ENCODE measurements at regions not wholly inside any gene's neighbourhood (a gene's known extent, or its start where the extent isn't known, plus 50 kb on each side); places are given as distances from the start of the nearest gene placed in this dataset.

DNA sequence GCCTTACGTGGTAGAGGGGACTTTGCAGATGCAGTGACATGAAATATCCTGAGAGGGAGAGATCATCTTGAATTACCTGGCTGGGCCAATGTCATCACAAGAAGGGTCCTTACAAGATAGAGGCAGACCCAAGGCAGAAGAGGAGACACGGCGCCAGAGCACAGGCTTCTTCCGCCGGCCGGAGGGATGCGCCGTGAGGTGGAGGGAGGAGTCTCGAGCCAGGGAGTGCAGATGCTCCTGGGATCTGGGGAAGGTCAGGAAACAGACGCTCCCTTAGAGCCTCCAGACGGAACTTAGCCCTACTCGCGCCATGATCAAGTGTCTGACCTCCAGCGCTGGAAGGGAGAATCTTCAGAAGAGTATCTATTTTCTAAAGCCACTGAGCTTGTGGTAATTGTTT, 304.8 kb downstream of the GLRX3 start:
- H3K18ac ChIP-seq (ENCODE audit: insufficient read length, low read depth, low read length): no peak overlapping the region
- H3K14ac ChIP-seq (ENCODE audit: insufficient read depth, low read length): no peak overlapping the region
- no peaks in the 10 kb centered on the region for H3K36me3 Mint-ChIP-seq (ENCODE audit: insufficient read depth in 1 of 3, low read depth in 3 of 3)
- H3K56ac ChIP-seq (ENCODE audit: insufficient read length, low read depth, low read length): no peak overlapping the region
- no peak overlapping the region for H3T11ph ChIP-seq (ENCODE audit: low read length)
- H2AK5ac ChIP-seq (ENCODE audit: insufficient read length, low read length): no peak overlapping the region
- no peaks in the 10 kb centered on the region for H3K27me3 ChIP-seq (ENCODE audit: insufficient read depth, low read length)
- peaks cover 21% of the 10 kb centered on the region for H3K27me3 Mint-ChIP-seq (ENCODE audit: low read depth)
- H3K9me3 Mint-ChIP-seq: peaks cover 0 to 2% of the 10 kb centered on the region in 2 experiments; a peak in 1 of 5 replicates
- no peak overlapping the region for H4K5ac ChIP-seq (ENCODE audit: insufficient read length, low read depth, low read length)
- no peaks in the 10 kb centered on the region for H4K20me1 ChIP-seq (ENCODE audit: control insufficient read depth, insufficient read depth, insufficient read length)
- H3K9me3 ChIP-seq (ENCODE audit: control insufficient read depth, low read depth, low read length): no peaks in the 10 kb centered on the region
- H3K4me3 Mint-ChIP-seq: no peak overlapping the region
- WGBS (ENCODE audit: extremely low coverage, insufficient read length, low lambda C conversion rate): no CpG with 5 or more reads among the region's 14 CpGs
- no peak overlapping the region for H2BK15ac ChIP-seq (ENCODE audit: low read depth, low read length)
- no peak overlapping the region for H3K23ac ChIP-seq (ENCODE audit: insufficient read length, low read depth, low read length)
- H3K23me2 ChIP-seq (ENCODE audit: insufficient read length, low read depth, low read length, poor library complexity, severe bottlenecking): no peaks in the 10 kb centered on the region
- no peaks in the 10 kb centered on the region for H3K79me2 ChIP-seq (ENCODE audit: insufficient read depth, low read length)
- no peak overlapping the region for H2BK5ac ChIP-seq (ENCODE audit: insufficient read length, low read length)
- no peaks in the 10 kb centered on the region for H3K79me1 ChIP-seq (ENCODE audit: insufficient read depth, low read depth, low read length, poor library complexity, severe bottlenecking)
- no peak overlapping the region for H3K4me2 ChIP-seq (ENCODE audit: insufficient read depth, insufficient read length, low read length)
- TF ChIP-seq, protein P1, sequence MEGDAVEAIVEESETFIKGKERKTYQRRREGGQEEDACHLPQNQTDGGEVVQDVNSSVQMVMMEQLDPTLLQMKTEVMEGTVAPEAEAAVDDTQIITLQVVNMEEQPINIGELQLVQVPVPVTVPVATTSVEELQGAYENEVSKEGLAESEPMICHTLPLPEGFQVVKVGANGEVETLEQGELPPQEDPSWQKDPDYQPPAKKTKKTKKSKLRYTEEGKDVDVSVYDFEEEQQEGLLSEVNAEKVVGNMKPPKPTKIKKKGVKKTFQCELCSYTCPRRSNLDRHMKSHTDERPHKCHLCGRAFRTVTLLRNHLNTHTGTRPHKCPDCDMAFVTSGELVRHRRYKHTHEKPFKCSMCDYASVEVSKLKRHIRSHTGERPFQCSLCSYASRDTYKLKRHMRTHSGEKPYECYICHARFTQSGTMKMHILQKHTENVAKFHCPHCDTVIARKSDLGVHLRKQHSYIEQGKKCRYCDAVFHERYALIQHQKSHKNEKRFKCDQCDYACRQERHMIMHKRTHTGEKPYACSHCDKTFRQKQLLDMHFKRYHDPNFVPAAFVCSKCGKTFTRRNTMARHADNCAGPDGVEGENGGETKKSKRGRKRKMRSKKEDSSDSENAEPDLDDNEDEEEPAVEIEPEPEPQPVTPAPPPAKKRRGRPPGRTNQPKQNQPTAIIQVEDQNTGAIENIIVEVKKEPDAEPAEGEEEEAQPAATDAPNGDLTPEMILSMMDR (conservative IDR thresholded peaks at IDR 0.05): no peak
- no peak overlapping the region for H4K91ac ChIP-seq (ENCODE audit: insufficient read length, low read depth, low read length)
- no peak overlapping the region for H2BK20ac ChIP-seq (ENCODE audit: low read depth, low read length, poor library complexity, severe bottlenecking)
- no peaks in the 10 kb centered on the region for H3K4me1 ChIP-seq (ENCODE audit: insufficient read depth, low read length)
- DNase-seq: peak; percentile 26
- no peak overlapping the region for H4K8ac ChIP-seq (replicated peaks; ENCODE audit: insufficient read length, low read depth, low read length)
- no peak overlapping the region for H2AFZ ChIP-seq (ENCODE audit: low read length)
- H2BK12ac ChIP-seq (ENCODE audit: insufficient read length, low read depth, low read length): no peak overlapping the region
- H3K9ac ChIP-seq (ENCODE audit: extremely low read depth, insufficient read length, low read length): no peak overlapping the region
- H2BK120ac ChIP-seq (ENCODE audit: low read depth, low read length, poor library complexity, severe bottlenecking): no peak overlapping the region
- peaks cover 0 to 9% of the 10 kb centered on the region in 2 experiments; a peak in 1 of 4 replicates for H3K4me1 Mint-ChIP-seq
- H3K27ac Mint-ChIP-seq: no peak overlapping the region
- H3K4ac ChIP-seq (ENCODE audit: low read depth, low read length): no peak overlapping the region
- no peak overlapping the region for H3K27ac ChIP-seq (ENCODE audit: insufficient read length, low read depth, low read length)

Data from H9 (cell line).